ENCODE measurements at regions not wholly inside any gene's neighbourhood (a gene's known extent, or its start where the extent isn't known, plus 50 kb on each side); places are given as distances from the start of the nearest gene placed in this dataset.

- no peak for DNase-seq (ENCODE audit: extremely low read depth, low read depth)
- TF ChIP-seq CTCF (IDR thresholded peaks at IDR 0.05; ENCODE audit: low read depth, low read length): no peak
Observed at GRCh38 chr1:212230329-212230728, 54.9 kb upstream of the PPP2R5A start.

GRCh38 chr1:212231372-212231771, 53.8 kb upstream of the PPP2R5A start:
- no peak for DNase-seq (ENCODE audit: extremely low read depth, low read depth)
- no peak for TF ChIP-seq CTCF (IDR thresholded peaks at IDR 0.05; ENCODE audit: low read depth, low read length)

- DNase-seq (ENCODE audit: extremely low read depth, low read depth): no peak
- no peak for TF ChIP-seq CTCF (IDR thresholded peaks at IDR 0.05; ENCODE audit: low read depth, low read length)
Observed at GRCh38 chr1:212232090-212232489, 53.1 kb upstream of the PPP2R5A start.

- no peak for DNase-seq (ENCODE audit: extremely low read depth, low read depth)
- no peak for TF ChIP-seq CTCF (IDR thresholded peaks at IDR 0.05; ENCODE audit: low read depth, low read length)
Observed at GRCh38 chr1:212233321-212233720, 51.9 kb upstream of the PPP2R5A start.

GRCh38 chr1:212234431-212235395, 50.5 kb upstream of the PPP2R5A start:
- no peak for TF ChIP-seq CTCF (IDR thresholded peaks at IDR 0.05; ENCODE audit: low read depth, low read length)
- peak; percentile 79 for DNase-seq (ENCODE audit: extremely low read depth, low read depth)

Measured in AG09319 (cell line).